ENCODE measurements at regions not wholly inside any gene's neighbourhood (a gene's known extent, or its start where the extent isn't known, plus 50 kb on each side); places are given as distances from the start of the nearest gene placed in this dataset.
"Not testable (repeated sequence)": the region's sequence is repeated elsewhere in the genome, so short reads cannot be mapped to it uniquely, and the experiment has no call there.

DNA sequence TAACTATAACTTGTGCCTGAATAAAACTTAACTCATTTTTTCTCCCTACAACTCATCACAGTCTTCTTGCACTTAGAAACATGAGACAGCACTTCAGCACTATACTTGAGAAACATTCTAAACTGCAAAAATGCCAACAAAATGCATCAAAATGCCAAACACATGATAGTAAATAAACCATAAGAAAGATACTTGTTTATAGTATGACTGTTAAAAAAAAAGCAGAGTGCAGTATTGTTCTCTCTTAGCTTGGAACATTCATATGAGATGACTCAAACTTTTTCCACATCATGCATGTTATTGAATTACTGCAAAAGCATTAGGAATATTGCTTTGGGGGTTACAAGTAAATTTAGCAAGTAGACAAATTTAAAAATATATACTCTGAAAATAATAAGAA lies 135.7 kb upstream of the ANXA10 start:
- DNase-seq = no peak

- no peak for DNase-seq
Observed at GRCh38 chr4:167964766-167965373, 127.5 kb upstream of the ANXA10 start.

DNA sequence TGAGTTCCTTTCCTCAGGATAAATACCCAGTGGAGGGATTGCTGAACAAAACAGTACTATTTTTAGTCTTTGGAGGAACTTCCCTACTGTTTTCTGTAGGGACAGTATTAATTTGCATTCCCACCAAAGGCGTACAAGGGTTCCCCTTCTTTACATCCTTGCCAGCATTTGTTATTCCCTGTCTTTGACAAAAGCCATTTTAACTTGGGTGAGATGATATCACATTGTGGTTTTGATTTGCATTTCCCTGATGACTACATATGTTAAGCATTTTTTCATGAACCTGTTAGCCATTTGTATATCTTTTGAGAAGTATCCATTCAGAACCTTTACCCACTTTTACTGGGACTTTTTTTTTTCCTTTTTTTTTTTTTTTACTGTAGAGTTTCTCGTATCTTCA lies 126.2 kb upstream of the ANXA10 start:
- no peak for DNase-seq

DNA sequence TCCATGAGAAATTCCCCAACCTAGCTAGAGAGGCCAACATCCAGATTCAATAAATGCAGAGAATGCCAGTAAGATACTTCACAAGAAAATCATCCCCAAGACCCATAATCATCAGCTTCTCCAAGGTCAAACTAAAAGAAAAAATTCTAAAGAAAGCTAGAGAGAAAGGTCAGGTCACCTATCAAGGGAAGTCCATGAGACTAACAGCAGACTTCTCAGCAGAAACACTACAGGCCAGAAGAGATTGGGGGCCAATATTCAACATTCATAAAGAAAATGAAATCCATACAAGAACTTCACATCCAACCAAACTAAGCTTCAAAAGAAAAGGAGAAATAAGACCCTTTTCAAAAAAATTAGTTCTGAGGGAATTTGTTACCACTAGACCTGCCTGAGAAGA lies 118.8 kb upstream of the ANXA10 start:
- DNase-seq = no peak

- DNase-seq = no peak
Observed at GRCh38 chr4:167985565-167985964, 106.8 kb upstream of the ANXA10 start.

DNA sequence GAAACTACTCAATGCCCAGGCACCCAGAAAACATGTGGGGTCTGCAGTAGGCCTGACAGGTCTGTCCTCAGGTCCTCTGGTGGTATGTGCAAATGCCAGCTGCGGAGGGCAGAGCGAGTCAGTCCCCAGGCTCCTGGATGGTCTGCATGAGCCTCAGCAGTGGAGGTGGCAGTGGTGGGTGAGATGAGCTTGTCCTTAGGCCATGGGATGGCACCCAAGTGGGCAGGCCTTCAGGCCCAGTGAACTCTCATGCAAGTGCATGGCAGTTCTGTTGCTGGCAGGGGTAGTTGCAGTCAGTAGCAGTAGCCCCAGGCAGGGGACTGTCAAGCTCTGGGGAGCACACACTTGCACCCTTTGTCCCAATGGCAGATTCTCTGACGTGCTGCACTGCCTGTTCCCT lies 106.3 kb upstream of the ANXA10 start:
- DNase-seq = no peak

DNA sequence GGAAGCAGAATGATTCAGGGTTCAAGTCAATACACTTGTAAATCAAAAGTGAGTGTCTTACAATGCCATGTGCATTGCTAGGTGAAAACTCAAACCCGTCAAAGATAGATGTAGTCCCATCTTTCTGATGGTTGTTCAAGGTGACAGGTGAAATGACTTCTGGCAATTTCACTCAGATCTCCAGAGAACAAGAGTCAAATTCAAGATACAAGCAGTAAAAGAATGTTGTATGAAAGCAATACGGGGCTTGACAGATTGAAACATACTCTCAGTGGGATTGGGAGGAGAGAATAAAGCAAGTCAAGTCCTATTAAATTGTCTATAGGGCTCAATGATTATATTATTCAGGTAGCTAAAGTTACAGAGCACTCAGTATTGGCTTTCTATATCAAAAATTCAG lies 105.1 kb upstream of the ANXA10 start:
- DNase-seq = no peak

- no peak for DNase-seq
Observed at GRCh38 chr4:167989815-167990214, 102.5 kb upstream of the ANXA10 start.

- not testable (repeated sequence) for DNase-seq
Observed at GRCh38 chr4:168008112-168008511, 84.2 kb upstream of the ANXA10 start.

DNA sequence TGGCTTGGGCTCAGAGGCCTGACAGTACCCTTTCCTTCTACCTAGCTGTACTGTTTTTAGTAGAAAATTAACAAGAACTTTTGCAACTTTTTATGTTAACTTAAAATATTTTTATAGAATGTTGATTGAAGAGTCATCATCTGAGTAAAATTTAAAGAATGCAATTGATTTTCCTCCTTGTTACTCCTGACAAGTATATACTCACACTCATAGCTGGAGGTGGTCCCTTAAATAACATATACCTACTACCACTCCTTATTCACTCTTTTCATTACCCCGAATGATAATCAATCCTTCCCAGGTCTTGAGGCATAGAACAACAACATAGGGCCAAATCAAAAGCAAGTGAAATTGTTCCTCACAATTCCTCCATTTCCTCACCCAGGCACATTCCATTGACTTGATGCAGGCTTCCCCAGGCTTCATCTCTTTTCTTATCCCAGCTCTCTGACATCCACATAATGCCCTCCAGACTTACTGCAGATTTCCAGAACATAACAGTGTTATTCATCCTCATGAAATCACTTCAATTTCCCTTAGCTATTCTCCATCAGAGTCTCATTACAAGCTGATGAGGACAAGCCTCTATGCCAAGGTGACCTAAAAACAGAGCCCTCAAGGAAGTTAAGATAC lies 73.2 kb upstream of the ANXA10 start:
- no peak for DNase-seq

- DNase-seq = no peak
Observed at GRCh38 chr4:168019921-168020320, 72.4 kb upstream of the ANXA10 start.

GRCh38 chr4:168021666-168022065 lies 70.7 kb upstream of the ANXA10 start:
- no peak for DNase-seq

DNA sequence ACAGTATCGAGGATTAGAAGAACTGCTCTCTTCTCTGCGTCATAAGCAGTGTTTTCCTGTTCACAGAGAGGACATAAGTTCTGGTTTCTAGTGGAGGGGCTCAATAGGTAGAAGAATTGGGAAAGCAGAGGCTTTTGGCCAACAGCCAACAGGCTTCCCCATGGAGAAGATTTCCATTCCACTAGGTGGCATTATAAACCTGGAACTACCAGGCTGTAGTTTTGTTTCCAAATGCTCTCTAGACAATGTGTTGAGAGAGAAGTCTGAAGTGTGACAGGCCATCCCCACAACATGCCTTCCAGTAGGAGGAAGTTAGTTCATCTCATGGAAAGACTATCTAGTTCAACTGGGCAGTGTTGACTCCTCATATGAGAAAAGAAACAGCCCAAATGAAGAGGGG lies 63.8 kb upstream of the ANXA10 start:
- DNase-seq = no peak

- no peak for DNase-seq
Observed at GRCh38 chr4:168028970-168029597, 63.3 kb upstream of the ANXA10 start.

DNA sequence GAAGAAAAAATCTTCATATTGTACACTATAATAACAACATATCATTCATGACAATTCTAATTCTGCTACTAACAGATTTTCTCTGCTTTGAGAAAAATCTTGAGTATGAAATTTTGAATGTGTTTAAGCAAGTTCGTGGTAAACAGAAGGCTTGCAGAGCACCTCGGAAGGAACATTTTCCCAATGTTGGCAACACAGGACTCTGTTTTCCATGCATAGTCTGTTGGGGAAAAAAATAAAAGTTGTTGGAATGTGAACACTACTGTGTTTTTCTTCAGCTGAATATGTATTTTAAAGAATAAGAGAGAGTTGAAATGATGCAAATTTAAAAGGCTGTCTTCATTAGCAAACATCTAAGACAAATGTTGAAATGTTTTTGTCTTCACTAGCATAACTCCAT lies 54.7 kb upstream of the ANXA10 start:
- no peak for DNase-seq

DNA sequence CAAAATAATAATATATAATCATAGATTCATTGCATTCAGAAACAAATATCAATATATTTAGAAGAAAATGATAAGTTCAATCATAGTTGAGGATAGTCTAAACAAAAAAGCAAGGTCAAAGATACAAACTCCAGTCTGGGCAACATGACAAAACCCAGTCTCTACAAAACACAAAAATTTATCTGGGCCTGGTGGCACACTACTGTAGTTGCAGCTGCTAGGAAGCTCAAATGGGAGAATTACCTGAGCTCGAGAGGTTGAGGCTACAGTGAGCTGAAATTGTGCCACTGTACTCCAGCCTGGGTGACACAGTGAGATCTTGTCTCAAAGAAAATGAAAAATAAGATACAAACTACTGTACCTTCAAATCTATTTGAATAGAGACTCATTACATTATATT lies 52.7 kb upstream of the ANXA10 start:
- DNase-seq = no peak
